ENCODE measurements at regions not wholly inside any gene's neighbourhood (a gene's known extent, or its start where the extent isn't known, plus 50 kb on each side); places are given as distances from the start of the nearest gene placed in this dataset.

DNA sequence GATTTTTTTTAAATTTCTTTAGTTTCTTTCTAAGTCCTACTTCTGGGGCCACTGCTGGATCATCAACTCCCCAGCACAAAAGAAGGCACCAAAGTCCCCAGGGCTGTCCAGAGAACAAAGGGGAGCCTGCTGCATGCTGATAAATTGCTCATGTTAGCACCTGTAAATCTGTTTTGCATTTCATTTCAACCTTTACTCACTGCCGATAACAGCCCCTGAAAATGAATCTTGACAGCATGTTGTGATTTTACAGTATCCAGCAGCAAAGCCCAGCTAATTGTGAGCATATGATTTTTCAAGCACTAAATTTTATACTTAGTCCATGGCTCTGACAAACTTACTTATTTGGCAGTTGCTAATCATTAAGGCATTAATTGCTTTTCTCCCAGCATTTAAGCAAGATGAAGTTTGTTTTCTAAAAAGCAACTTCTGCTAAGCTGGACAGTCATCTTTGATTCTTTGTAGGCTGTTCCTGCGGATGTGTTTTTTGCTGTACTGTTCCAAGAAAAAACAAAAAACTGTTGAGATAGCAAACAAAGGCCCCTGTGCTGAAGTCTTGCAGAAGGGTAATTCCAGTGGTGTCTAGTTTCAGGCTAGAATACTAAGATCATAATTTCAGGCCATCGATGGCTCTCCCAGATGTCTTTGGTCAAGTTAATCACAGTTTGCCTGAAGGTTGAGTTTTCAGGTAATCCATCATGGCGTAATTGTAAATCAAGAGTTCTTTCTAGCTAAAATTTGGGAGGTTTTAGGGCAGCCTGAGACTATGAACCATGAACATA, 73.1 kb upstream of the GAS1 start:
- TF ChIP-seq, protein P1, sequence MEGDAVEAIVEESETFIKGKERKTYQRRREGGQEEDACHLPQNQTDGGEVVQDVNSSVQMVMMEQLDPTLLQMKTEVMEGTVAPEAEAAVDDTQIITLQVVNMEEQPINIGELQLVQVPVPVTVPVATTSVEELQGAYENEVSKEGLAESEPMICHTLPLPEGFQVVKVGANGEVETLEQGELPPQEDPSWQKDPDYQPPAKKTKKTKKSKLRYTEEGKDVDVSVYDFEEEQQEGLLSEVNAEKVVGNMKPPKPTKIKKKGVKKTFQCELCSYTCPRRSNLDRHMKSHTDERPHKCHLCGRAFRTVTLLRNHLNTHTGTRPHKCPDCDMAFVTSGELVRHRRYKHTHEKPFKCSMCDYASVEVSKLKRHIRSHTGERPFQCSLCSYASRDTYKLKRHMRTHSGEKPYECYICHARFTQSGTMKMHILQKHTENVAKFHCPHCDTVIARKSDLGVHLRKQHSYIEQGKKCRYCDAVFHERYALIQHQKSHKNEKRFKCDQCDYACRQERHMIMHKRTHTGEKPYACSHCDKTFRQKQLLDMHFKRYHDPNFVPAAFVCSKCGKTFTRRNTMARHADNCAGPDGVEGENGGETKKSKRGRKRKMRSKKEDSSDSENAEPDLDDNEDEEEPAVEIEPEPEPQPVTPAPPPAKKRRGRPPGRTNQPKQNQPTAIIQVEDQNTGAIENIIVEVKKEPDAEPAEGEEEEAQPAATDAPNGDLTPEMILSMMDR (conservative IDR thresholded peaks at IDR 0.05; ENCODE audit: low read depth in 2 of 2): no peak
- TF ChIP-seq, protein P2, sequence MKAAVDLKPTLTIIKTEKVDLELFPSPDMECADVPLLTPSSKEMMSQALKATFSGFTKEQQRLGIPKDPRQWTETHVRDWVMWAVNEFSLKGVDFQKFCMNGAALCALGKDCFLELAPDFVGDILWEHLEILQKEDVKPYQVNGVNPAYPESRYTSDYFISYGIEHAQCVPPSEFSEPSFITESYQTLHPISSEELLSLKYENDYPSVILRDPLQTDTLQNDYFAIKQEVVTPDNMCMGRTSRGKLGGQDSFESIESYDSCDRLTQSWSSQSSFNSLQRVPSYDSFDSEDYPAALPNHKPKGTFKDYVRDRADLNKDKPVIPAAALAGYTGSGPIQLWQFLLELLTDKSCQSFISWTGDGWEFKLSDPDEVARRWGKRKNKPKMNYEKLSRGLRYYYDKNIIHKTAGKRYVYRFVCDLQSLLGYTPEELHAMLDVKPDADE (IDR thresholded peaks at IDR 0.05): no peak
- TF ChIP-seq EZH2phosphoT487 (IDR thresholded peaks at IDR 0.05; ENCODE audit: unreplicated experiment) (no peak), JUNB (IDR thresholded peaks at IDR 0.05; ENCODE audit: unreplicated experiment) (no peak), POLR2AphosphoS5 (IDR thresholded peaks at IDR 0.05; ENCODE audit: low read depth) (no peak), EZH2 (IDR thresholded peaks at IDR 0.05; ENCODE audit: low read depth, unreplicated experiment) (no peak)
- TF ChIP-seq, protein P3, sequence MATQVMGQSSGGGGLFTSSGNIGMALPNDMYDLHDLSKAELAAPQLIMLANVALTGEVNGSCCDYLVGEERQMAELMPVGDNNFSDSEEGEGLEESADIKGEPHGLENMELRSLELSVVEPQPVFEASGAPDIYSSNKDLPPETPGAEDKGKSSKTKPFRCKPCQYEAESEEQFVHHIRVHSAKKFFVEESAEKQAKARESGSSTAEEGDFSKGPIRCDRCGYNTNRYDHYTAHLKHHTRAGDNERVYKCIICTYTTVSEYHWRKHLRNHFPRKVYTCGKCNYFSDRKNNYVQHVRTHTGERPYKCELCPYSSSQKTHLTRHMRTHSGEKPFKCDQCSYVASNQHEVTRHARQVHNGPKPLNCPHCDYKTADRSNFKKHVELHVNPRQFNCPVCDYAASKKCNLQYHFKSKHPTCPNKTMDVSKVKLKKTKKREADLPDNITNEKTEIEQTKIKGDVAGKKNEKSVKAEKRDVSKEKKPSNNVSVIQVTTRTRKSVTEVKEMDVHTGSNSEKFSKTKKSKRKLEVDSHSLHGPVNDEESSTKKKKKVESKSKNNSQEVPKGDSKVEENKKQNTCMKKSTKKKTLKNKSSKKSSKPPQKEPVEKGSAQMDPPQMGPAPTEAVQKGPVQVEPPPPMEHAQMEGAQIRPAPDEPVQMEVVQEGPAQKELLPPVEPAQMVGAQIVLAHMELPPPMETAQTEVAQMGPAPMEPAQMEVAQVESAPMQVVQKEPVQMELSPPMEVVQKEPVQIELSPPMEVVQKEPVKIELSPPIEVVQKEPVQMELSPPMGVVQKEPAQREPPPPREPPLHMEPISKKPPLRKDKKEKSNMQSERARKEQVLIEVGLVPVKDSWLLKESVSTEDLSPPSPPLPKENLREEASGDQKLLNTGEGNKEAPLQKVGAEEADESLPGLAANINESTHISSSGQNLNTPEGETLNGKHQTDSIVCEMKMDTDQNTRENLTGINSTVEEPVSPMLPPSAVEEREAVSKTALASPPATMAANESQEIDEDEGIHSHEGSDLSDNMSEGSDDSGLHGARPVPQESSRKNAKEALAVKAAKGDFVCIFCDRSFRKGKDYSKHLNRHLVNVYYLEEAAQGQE (IDR thresholded peaks at IDR 0.05; ENCODE audit: unreplicated experiment): no peak
